Esophagus squamous epithelium (tissue), 5 donors: ENCODE measurements at regions not wholly inside any gene's neighbourhood (a gene's known extent, or its start where the extent isn't known, plus 50 kb on each side); places are given as distances from the start of the nearest gene placed in this dataset.

Experiments
- DNase-seq: peaks from one replicate; lab custom pipeline; 2025; lab: John Stamatoyannopoulos, UW
- H3K27ac ChIP-seq, 4 donors: fragments of 200-600 bp; sonication (generic); one replicate each; pipeline ENCODE4 v1.5.1; 2016 to 2019; ENCODE audit warnings: mild to moderate bottlenecking in 1 of 4
- H3K27me3 ChIP-seq, 4 donors: fragments of 200-600 bp; sonication (generic); 1 replicate in 3 of 4; 2 replicates in 1 of 4; pipeline versions ENCODE4 v1.5.1 to v1.6.0; 2017 to 2021; ENCODE audit warnings: antibody characterized with exemption in 1 of 4
- H3K36me3 ChIP-seq, 3 donors: fragments of 200-600 bp; sonication (generic); one replicate each; pipeline ENCODE4 v1.5.1; 2016 to 2019
- H3K4me1 ChIP-seq, 3 donors: fragments of 200-600 bp; sonication (generic); one replicate each; pipeline ENCODE4 v1.5.1; 2017 to 2019
- H3K4me3 ChIP-seq, 4 donors: fragments of 200-600 bp; sonication (generic); 1 replicate in 3 of 4; 2 replicates in 1 of 4; pipeline ENCODE4 v1.5.1; 2016 to 2019; ENCODE audit warnings: mild to moderate bottlenecking in 2 of 4, moderate library complexity in 1 of 4
- H3K9me3 ChIP-seq, 3 donors: fragments of 200-600 bp; sonication (generic); one replicate each; pipeline ENCODE4 v1.5.1; 2016 to 2019
- CTCF ChIP-seq, 6 experiments: fragments of 450-650 bp in 4 of 6; fragments of 200-600 bp in 2 of 6; sonication (generic) in 2 of 6; IDR thresholded peaks; one replicate each; pipeline ENCODE4 v1.5.1; 2016 to 2019; ENCODE audit warnings: antibody characterized with exemption in 6 of 6, mild to moderate bottlenecking in 4 of 6, moderate library complexity in 4 of 6
- POLR2A ChIP-seq, 4 donors: fragments of 450-650 bp; IDR thresholded peaks; one replicate each; pipeline ENCODE4 v1.6.1; 2017; ENCODE audit warnings: antibody characterized with exemption in 4 of 4, mild to moderate bottlenecking in 4 of 4, moderate library complexity in 3 of 4
- WGBS, 2 donors: methylation state at CpG; one replicate each; pipeline ENCODE4 v1.1.5; 2018; 5-methylcytosine and 5-hydroxymethylcytosine counted together
- intact Hi-C: fragments of 100-400 bp; cut with DNase I; formaldehyde crosslinking; loops from one replicate; pipeline ENCODE4 v1.15.0; 2022
- donor health status: DM: yes; HTN: yes; CAD: no.

GRCh38 chr1:234776876-234777855, 167.2 kb upstream of the IRF2BP2 start:
- TF ChIP-seq CTCF (IDR thresholded peaks at IDR 0.05) (no peak), POLR2A (IDR thresholded peaks at IDR 0.05) (no peak)
- Histone ChIP-seq H3K9me3 (no peaks in the 10 kb centered on the region), H3K4me1 (peaks cover 0 to 7% (median 5%) of the 10 kb centered on the region in 3 donors), H3K27ac (no peak overlapping the region), H3K27me3 (peaks cover 0 to 59% (median 0%) of the 10 kb centered on the region in 4 donors), H3K36me3 (no peaks in the 10 kb centered on the region), H3K4me3 (no peak overlapping the region)
- no peak for DNase-seq
- intact Hi-C loops: no loop called here
- WGBS, 2 donors: 57 to 60% methylated on average over 14 of the region's 14 CpGs

- no peak for TF ChIP-seq POLR2A (IDR thresholded peaks at IDR 0.05)
- no peak for TF ChIP-seq CTCF (IDR thresholded peaks at IDR 0.05)
- Histone ChIP-seq H3K4me1 (peaks cover 0 to 15% (median 12%) of the 10 kb centered on the region in 3 donors), H3K27me3 (peaks cover 0 to 51% (median 0%) of the 10 kb centered on the region in 4 donors), H3K9me3 (no peaks in the 10 kb centered on the region), H3K36me3 (no peaks in the 10 kb centered on the region), H3K27ac (no peak overlapping the region), H3K4me3 (no peak overlapping the region)
- intact Hi-C loops: no loop called here
- DNase-seq: no peak
- 86 to 87% methylated on average over 12 of the region's 12 CpGs for WGBS, 2 donors
These were observed 166.4 kb upstream of the IRF2BP2 start for GRCh38 chr1:234776256-234776875.

DNA sequence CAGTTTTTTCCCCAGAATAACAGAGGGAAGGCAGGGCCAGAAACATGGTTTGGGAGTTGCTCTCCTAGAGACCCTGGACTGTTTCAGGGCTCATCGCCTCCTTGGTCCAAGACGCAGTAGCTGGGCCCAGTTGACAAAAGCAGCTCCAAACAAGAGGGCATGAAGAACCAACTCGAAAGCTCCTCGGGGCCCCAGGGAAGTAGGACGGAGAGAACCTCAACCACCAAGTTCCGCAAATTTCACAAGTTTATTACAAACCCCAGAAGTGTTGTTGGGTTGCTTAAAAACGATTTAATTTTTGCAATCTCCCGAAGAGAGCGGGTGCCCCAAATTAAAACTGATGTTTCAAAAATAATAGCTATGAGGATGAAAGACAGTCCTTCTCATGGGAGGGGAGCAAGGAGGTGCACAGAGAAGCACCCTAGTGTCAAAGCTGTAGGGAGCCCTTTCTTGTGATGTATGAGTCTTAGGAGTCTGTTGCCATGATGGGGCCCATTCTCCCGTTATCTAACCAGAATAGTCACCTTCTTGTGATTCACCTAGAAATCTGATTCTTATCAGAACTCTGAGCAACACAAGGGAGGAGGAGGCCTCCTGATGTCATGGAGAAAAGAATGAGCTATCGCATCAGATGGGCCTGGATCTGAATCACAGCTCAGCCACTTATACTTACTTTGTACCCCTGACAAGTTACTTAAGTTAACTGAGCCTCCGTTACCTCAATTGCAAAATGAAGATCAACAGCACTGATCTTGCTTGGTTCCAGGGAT, 165.7 kb upstream of the IRF2BP2 start:
- H3K4me3 ChIP-seq: no peak overlapping the region
- TF ChIP-seq CTCF (IDR thresholded peaks at IDR 0.05) (no peak), POLR2A (IDR thresholded peaks at IDR 0.05) (no peak)
- no peaks in the 10 kb centered on the region for H3K9me3 ChIP-seq
- peaks cover 0 to 17% (median 12%) of the 10 kb centered on the region in 3 donors for H3K4me1 ChIP-seq
- intact Hi-C loops: no loop called here
- H3K27ac ChIP-seq: peak overlapping the region in 1 of 4 donors; percentile 22
- no peak for DNase-seq
- peaks cover 0 to 44% (median 0%) of the 10 kb centered on the region in 4 donors for H3K27me3 ChIP-seq
- 87 to 90% methylated on average over 9 to 12 of the region's 12 CpGs for WGBS, 2 donors
- H3K36me3 ChIP-seq: no peaks in the 10 kb centered on the region

GRCh38 chr1:234774971-234775370, 165.0 kb upstream of the IRF2BP2 start:
- intact Hi-C loops: no loop called here
- H3K4me1 ChIP-seq: peaks cover 0 to 17% (median 12%) of the 10 kb centered on the region in 3 donors
- no peak for DNase-seq
- TF ChIP-seq CTCF (IDR thresholded peaks at IDR 0.05): no peak
- no peak for TF ChIP-seq POLR2A (IDR thresholded peaks at IDR 0.05)
- no peaks in the 10 kb centered on the region for H3K9me3 ChIP-seq
- H3K36me3 ChIP-seq: no peaks in the 10 kb centered on the region
- WGBS, 2 donors: 67 to 100% methylated on average over 1 to 2 of the region's 2 CpGs
- no peak overlapping the region for H3K4me3 ChIP-seq
- H3K27me3 ChIP-seq: peaks cover 0 to 37% (median 0%) of the 10 kb centered on the region in 4 donors
- peak overlapping the region in 1 of 4 donors; percentile 22 for H3K27ac ChIP-seq
